HG03108 (cell line): ENCODE measurements at regions not wholly inside any gene's neighbourhood (a gene's known extent, or its start where the extent isn't known, plus 50 kb on each side); places are given as distances from the start of the nearest gene placed in this dataset.
"Not testable (repeated sequence)": the region's sequence is repeated elsewhere in the genome, so short reads cannot be mapped to it uniquely, and the experiment has no call there.

ENCODE experiments used
- ATAC-seq: cut with Tn5 transposase; IDR thresholded peaks from one replicate; pipeline ENCODE4 v1.9.1; 2021; ENCODE audit warnings: moderate library complexity; ENCODE audit not compliant: unreplicated experiment

DNA sequence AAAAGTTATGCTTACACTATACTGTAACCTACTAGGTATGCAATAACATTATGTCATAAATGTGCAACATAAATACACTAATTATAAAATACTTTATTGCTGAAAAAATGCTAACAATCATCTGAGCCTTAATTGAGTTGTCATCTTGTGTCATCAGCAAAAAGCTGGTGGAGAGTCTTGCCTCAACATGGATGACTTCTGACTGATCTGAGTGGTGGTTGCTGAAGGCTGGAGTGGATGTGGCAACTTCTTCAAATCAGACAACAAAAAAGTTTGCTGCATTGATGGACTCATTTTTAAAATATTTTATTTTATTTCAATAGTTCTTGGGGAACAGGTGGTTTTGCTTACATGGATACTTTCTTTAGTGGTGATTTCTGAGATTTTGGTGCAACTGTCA is 93.9 kb upstream of the AMN1 start:
- no peak for ATAC-seq

GRCh38 chr12:31821484-31821883 is 92.7 kb upstream of the AMN1 start:
- ATAC-seq = no peak

DNA sequence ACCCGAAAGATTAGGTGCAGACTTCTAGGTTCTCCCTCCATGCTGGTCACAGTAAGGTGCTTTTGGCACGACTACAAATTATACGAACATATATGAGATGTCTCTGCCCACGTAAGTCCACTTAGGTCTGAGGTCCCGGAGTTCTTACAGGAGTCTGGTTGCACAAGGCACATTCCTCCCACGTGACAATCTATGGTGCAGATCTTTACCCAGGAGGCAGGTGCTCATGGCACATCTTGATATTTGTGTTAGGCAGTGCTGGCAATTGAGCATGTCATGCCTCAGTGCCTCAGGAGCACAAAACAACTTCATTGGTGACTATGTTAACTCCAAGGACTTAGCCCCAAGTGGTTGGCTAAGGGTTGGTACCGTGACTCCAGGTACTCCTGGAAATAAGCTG is 92.0 kb upstream of the AMN1 start:
- ATAC-seq = no peak

GRCh38 chr12:31819427-31819826 is 90.6 kb upstream of the AMN1 start:
- ATAC-seq = no peak

DNA sequence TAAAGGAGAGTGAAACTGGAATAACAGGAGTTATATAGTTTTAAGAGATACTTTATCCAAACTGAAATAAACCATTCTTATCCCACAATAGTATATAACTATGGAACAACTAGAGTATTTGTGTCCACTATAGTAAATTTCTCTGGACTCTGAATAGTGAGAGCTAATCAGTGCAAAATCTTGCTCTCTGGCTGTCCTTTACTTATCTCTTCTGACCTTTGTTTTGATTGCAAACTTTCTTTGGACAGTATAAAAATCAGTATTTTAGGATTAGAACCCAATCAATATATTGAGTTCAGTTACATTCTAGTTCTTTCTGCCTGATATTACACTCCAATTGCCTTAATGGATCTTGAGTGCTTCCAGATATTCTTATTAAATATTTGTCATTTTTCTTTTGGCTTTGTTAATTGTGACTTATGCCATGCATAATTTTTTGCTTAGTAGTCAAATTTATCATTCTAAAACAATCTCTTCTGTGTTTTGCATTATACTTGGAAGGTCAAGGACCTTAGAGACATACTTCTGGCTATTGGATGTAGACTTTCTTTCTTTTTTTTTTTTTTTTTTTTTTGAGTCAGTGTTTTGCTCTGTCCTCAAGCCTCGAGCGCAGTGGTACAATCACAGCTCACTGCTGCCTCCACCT is 89.9 kb upstream of the AMN1 start:
- ATAC-seq = no peak

DNA sequence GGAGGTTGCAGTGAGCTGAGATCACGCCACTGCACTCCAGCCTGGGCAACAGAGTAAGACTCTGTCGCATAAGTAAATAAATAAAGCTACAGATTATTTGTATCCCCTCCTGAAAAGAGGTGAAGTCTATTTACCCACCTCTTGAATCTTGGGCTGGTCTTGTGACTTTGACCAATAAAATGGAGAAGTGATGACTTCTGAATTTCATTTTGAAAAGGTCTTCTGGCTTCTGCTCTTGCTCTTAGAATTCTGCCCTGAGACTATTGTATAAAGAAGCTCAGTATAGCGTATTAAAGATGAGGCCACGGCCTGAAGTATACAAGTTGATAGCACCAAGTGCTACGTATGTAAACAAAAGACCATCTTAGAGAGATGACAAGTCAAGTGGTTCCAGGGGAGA is 88.3 kb upstream of the AMN1 start:
- ATAC-seq = no peak

DNA sequence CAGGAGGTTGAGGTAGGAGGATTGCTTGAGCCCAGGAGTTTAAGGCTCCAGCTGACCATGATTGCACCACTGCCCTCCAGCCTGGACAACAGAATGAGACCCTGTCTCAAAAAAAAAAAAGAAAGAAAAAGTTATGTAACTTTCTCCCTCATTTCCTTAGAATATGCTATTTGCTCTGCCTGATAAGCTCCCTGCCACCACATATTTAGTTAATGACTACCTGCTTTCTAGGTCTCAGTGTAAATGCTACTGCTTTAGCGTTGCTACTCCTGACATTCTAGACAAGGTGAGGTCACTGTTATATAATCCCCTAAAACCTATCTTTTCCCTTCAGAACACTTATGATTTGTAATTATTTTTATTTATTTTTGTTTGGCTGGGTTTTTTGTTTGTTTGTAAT is 86.3 kb upstream of the AMN1 start:
- no peak for ATAC-seq

DNA sequence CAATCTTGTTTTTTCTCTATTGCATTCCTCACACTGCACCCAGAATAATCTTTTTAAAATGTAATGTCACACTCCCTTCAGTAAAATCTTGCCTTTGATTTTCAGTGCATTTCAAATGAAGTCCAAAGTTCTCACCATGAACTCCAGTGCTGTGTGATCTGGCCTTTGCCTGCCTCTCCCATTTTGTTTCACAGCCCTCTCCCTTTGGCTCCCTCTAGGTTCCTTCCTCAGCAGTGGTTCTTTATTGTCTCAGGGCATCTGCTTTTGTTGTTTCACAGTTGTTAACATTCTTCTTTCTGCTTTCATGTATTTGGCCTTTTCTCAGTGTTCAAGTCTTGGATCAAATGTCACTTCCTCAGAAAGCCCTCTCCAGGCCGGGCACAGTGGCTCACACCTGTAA is 84.5 kb upstream of the AMN1 start:
- ATAC-seq = no peak

DNA sequence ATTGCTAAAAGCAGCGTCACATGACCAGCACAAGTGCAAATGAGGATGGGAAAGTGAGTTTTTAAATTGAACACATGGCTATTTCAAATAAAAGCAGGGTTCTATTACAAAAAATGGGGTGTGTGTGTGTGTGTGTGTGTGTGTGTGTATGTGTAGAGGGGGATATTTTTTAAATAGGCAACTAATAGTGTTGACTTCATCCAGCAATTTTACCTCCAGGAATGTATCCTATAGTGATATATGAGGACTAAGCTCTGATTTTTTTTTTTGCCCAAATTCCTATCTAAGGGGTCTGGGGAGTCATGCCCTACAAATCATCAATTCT is 78.9 kb upstream of the AMN1 start:
- no peak for ATAC-seq

DNA sequence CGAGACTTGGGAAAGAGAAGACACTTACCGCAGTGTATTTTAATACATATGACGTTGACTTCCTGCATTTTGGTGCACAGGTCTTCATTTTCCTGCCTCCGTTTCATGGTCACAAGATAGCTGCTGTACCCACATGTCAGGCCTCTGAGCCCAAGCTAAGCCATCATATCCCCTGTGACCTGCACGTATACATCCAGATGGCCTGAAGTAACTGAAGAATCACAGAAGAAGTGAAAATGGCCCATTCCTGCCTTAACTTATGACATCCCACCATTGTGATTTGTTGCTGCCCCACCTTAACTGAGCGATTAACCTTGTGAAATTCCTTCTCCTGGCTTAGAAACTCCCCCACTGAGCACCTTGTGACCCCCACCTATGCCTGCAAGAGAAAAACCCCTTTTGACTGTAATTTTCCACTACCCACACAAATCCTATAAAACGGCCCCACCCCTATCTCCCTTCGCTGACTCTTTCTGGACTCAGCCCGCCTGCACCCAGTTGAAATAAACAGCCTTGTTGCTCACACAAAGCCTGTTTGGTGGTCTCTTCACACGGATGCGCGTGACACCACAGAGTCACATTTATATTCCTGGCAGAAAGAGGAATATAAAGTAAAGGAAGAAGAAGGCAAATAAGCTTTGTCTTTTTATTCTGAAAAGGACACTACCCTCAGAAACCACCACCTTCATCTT is 78.4 kb upstream of the AMN1 start:
- not testable (repeated sequence) for ATAC-seq

GRCh38 chr12:31805681-31806080 is 76.9 kb upstream of the AMN1 start:
- not testable (repeated sequence) for ATAC-seq

DNA sequence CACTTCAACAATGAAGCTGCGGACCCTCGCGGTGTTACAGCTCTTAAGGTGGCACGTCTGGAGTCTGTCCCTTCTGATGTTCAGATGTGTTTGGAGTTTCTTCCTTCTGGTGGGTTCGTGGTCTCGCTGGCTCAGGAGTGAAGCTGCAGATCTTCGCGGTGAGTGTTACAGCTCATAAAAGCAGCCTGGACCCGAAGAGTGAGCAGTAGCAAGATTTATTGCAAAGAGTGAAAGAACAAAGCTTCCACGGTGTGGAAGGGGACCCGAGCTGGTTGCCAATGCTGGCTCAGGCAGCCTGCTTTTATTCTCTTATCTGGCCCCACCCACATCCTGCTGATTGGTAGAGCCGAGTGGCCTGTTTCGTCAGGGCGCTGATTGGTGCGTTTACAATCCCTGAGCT is 75.9 kb upstream of the AMN1 start:
- not testable (repeated sequence) for ATAC-seq

- ATAC-seq = peak; percentile 41
These were observed 75.3 kb upstream of the AMN1 start for GRCh38 chr12:31804185-31804504.

DNA sequence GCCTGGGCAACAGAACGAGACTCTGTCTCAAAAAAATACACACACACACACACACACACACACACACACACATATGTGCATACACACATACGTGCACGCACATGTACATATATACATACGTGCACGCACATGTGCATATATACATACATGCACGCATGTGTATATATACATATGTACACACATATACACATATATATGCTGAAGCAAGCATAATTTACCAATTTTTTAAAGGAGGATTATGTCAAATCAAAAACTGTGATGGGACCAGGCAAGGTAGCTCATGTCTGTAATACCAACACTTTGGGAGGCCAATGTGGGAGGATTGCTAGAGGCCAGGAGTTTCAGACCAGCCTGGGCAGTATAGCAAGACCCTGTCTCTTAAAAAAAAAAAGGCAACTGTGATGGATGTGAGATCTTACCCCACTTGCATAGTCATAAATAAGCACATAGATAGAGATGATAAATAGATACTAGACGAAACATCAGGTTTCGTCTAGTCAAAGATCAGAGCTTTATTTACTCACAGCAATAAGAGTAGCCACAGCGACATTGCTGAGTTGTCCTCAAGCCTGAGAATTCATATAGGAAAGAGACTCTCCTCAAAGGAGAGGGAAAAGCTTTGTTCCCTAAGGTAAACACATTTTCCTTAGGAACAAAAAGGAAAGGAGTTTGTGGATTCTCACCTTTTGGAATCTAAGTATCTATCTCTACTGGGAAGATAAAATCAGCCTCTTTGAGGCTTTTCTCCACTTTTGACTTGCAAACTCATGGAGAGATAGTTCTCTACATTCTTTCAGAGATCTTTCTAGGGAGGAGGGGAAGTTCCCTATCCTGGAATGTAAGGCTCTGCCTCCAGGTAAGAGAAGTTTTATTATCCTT is 74.7 kb upstream of the AMN1 start:
- ATAC-seq = no peak

- ATAC-seq = no peak
These were observed 73.1 kb upstream of the AMN1 start for GRCh38 chr12:31801872-31802271.

GRCh38 chr12:31797230-31797872 is 68.5 kb upstream of the AMN1 start:
- ATAC-seq = no peak

GRCh38 chr12:31796270-31796951 is 67.6 kb upstream of the AMN1 start:
- no peak for ATAC-seq

DNA sequence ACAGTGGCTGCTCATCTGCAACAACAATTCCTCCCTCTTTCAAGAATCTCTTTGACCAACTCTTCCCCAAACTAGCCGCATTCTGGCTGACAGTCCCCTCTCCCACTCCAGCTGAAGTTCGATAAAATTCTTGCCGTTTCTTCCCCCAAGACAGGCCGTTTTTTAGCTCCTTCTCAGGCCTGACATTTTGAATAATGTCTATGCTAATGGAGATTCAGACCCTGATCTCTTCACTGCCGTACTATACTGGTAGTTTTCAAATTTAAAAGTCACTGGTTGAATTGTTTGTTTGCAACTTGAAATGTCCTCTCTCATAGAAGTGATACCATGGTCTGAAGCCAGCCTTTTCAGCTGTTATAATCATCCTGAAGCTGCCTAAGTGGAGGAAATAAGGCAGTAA is 65.9 kb upstream of the AMN1 start:
- ATAC-seq = no peak

DNA sequence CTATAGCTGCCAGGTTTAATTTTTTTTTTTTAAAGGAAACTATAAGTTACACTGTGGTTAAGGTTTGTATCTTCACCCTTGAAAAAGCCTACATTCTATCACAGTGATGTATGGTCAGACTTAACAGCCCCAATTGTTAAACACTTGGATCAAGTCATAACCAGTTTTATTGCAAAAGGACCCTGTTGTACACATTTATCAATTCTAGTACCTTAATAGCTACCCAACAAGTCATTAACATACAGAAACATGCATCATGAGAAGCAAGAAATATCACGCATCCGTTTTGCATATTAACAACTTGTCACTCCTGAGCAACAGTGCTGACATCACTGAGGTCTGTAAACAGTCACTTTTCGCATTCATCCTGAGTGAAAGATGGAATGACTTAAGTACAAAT is 62.4 kb upstream of the AMN1 start:
- ATAC-seq = not testable (repeated sequence)

DNA sequence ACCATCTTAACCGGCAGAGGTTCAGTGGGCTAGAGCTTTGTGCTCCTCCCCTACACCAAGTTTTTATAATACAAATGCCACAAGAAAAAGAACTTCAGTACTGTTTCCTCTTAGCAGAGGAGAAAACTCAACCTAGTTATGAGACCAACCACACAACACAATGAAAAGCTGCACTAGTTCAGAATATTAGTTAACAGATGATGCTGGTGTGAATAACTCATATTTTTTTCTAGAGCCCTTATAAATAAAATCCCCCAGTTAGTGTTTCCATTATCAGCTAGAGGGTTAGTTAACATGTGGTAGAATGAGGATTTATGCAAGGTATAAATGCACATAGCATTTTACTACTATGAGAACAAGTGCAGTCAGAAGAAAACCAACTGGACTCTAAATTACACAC is 61.9 kb upstream of the AMN1 start:
- ATAC-seq = no peak

DNA sequence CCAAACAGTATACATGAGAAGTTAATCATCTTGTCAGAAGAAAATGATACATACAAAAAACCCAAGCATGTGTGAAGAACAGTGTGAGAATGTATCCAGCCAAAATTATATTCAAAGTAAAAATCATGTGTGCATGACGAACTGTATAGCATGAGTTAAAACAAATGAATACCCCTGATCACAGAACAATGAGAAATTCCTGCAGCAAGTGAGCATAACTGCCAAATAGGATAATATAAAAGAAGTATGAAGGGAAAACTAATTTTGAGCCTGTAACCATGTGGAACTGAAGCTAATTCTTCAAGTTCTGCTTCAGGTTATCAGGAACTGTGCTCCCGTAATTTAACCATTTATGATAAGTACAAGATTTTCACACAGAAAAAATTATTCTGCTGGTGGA is 56.5 kb upstream of the AMN1 start:
- no peak for ATAC-seq
